HG03196 (cell line): ENCODE measurements at regions not wholly inside any gene's neighbourhood (a gene's known extent, or its start where the extent isn't known, plus 50 kb on each side); places are given as distances from the start of the nearest gene placed in this dataset.

Experiments used
- ATAC-seq: cut with Tn5 transposase; IDR thresholded peaks from one replicate; pipeline ENCODE4 v1.9.1; 2021; ENCODE audit not compliant: unreplicated experiment

GRCh38 chr5:98576275-98576674 is 197.2 kb upstream of the RGMB start:
- no peak for ATAC-seq

GRCh38 chr5:98578438-98578837 is 195.0 kb upstream of the RGMB start:
- ATAC-seq: no peak

GRCh38 chr5:98581112-98581997 is 192.1 kb upstream of the RGMB start:
- no peak for ATAC-seq

- no peak for ATAC-seq
Observed at GRCh38 chr5:98583586-98583985, 189.9 kb upstream of the RGMB start.

- ATAC-seq: no peak
Observed at GRCh38 chr5:98585661-98586310, 187.7 kb upstream of the RGMB start.

GRCh38 chr5:98586581-98586980 is 186.9 kb upstream of the RGMB start:
- no peak for ATAC-seq

- ATAC-seq: no peak
Observed at GRCh38 chr5:98587166-98587565, 186.3 kb upstream of the RGMB start.

- no peak for ATAC-seq
Observed at GRCh38 chr5:98588215-98588614, 185.2 kb upstream of the RGMB start.

GRCh38 chr5:98593418-98593817 is 180.0 kb upstream of the RGMB start:
- ATAC-seq: no peak

- no peak for ATAC-seq
Observed at GRCh38 chr5:98594098-98594497, 179.4 kb upstream of the RGMB start.

GRCh38 chr5:98599016-98599415 is 174.4 kb upstream of the RGMB start:
- ATAC-seq: no peak

GRCh38 chr5:98602534-98603112 is 170.8 kb upstream of the RGMB start:
- ATAC-seq: no peak

- ATAC-seq: no peak
Observed at GRCh38 chr5:98603456-98603855, 170.0 kb upstream of the RGMB start.

GRCh38 chr5:98604301-98604700 is 169.2 kb upstream of the RGMB start:
- ATAC-seq: no peak

GRCh38 chr5:98604721-98605425 is 168.6 kb upstream of the RGMB start:
- ATAC-seq: no peak

- no peak for ATAC-seq
Observed at GRCh38 chr5:98605426-98605825, 168.0 kb upstream of the RGMB start.

GRCh38 chr5:98606961-98607360 is 166.5 kb upstream of the RGMB start:
- ATAC-seq: no peak

GRCh38 chr5:98608052-98608451 is 165.4 kb upstream of the RGMB start:
- ATAC-seq: no peak

- ATAC-seq: no peak
Observed at GRCh38 chr5:98614341-98614740, 159.1 kb upstream of the RGMB start.

GRCh38 chr5:98621821-98622220 is 151.6 kb upstream of the RGMB start:
- no peak for ATAC-seq

GRCh38 chr5:98624145-98624880 is 149.2 kb upstream of the RGMB start:
- ATAC-seq: no peak
